ENCODE measurements at regions not wholly inside any gene's neighbourhood (a gene's known extent, or its start where the extent isn't known, plus 50 kb on each side); places are given as distances from the start of the nearest gene placed in this dataset.

- Histone ChIP-seq H3K4me1 (ENCODE audit: control insufficient read depth in 5 of 5, insufficient read depth in 5 of 5, low read length in 5 of 5) (peaks cover 0 to 21% (median 3%) of the 10 kb centered on the region in 5 donors), H3K4me3 (no peak overlapping the region), H3K36me3 (ENCODE audit: control insufficient read depth in 4 of 4, insufficient read depth in 4 of 4, low read length in 4 of 4) (no peaks in the 10 kb centered on the region), H3K27me3 (ENCODE audit: control insufficient read depth in 3 of 3, insufficient read depth in 3 of 3, low read length in 2 of 3) (peaks cover 6 to 16% (median 14%) of the 10 kb centered on the region in 3 donors), H3K27ac (ENCODE audit: low read depth in 1 of 2, low read length in 1 of 2) (no peak overlapping the region), H3K9me3 (ENCODE audit: control insufficient read depth in 4 of 4, insufficient read depth in 3 of 4, low read length in 3 of 4) (no peaks in the 10 kb centered on the region), H3K9ac (ENCODE audit: insufficient read depth in 1 of 2, low read length in 2 of 2) (no peak overlapping the region)
- no peak for ATAC-seq (ENCODE audit: insufficient read depth, low FRiP score)
- DNase-seq, result peak; percentile 40 to 60 (median 59)
- no peak for TF ChIP-seq CTCF (IDR thresholded peaks at IDR 0.05; ENCODE audit: control extremely low read depth, extremely low read depth)
- WGBS, 2 donors, result 31 to 48% methylated on average over 4 of the region's 4 CpGs
Observed at GRCh38 chr16:49023050-49023449, 258.6 kb downstream of the CBLN1 start.

DNA sequence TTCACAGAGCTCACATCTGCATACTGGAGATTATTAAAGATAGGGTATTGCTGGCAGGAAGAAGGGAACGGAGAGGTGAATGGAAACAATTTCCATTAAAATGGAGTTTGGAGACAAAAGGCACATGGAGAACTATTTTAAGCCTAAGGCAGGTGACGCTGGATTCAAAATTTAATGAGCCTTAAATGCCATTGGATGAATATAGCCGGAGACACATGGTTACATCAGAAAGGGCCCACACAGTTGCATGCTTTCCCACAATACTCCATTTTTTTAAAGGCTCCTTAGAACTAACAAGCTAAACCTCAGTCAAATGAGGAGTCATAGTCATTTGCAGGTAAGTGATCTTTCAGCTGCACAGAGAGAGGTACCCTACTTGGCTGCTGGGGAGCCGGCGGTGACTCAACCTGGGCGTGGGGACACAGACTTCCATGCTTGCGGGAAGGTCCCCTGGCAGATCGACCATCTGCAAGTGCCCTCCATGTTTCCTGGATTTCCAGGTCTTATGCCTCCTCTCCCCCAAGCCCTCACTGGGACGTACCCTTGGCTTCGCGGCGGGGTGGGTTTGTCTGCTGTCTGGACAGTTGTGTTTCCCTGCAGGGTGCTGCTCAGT is 259.2 kb downstream of the CBLN1 start:
- no peaks in the 10 kb centered on the region for H3K36me3 ChIP-seq (ENCODE audit: control insufficient read depth in 4 of 4, insufficient read depth in 4 of 4, low read length in 4 of 4)
- no peaks in the 10 kb centered on the region for H3K9me3 ChIP-seq (ENCODE audit: control insufficient read depth in 4 of 4, insufficient read depth in 3 of 4, low read length in 3 of 4)
- no peak for ATAC-seq (ENCODE audit: insufficient read depth, low FRiP score)
- H3K4me1 ChIP-seq (ENCODE audit: control insufficient read depth in 5 of 5, insufficient read depth in 5 of 5, low read length in 5 of 5), result peaks cover 0 to 21% (median 3%) of the 10 kb centered on the region in 5 donors
- H3K27me3 ChIP-seq (ENCODE audit: control insufficient read depth in 3 of 3, insufficient read depth in 3 of 3, low read length in 2 of 3), result peaks cover 6 to 16% (median 14%) of the 10 kb centered on the region in 3 donors
- 84% methylated on average over 12 of the region's 12 CpGs for WGBS, 2 donors
- H3K9ac ChIP-seq (ENCODE audit: insufficient read depth in 1 of 2, low read length in 2 of 2), result no peak overlapping the region
- no peak for TF ChIP-seq CTCF (IDR thresholded peaks at IDR 0.05; ENCODE audit: control extremely low read depth, extremely low read depth)
- no peak for DNase-seq
- H3K27ac ChIP-seq (ENCODE audit: low read depth in 1 of 2, low read length in 1 of 2), result no peak overlapping the region
- H3K4me3 ChIP-seq, result no peak overlapping the region

- TF ChIP-seq CTCF (IDR thresholded peaks at IDR 0.05; ENCODE audit: control extremely low read depth, extremely low read depth), result no peak
- no peaks in the 10 kb centered on the region for H3K36me3 ChIP-seq (ENCODE audit: control insufficient read depth in 4 of 4, insufficient read depth in 4 of 4, low read length in 4 of 4)
- no peak overlapping the region for H3K9ac ChIP-seq (ENCODE audit: insufficient read depth in 1 of 2, low read length in 2 of 2)
- DNase-seq (peak in 2 of 3 donors; percentile 44 to 66), ATAC-seq (ENCODE audit: insufficient read depth, low FRiP score) (no peak)
- no peak overlapping the region for H3K4me3 ChIP-seq
- no peak overlapping the region for H3K27ac ChIP-seq (ENCODE audit: low read depth in 1 of 2, low read length in 1 of 2)
- peaks cover 6 to 17% (median 15%) of the 10 kb centered on the region in 3 donors for H3K27me3 ChIP-seq (ENCODE audit: control insufficient read depth in 3 of 3, insufficient read depth in 3 of 3, low read length in 2 of 3)
- WGBS, 2 donors, result 29 to 34% methylated on average over 9 of the region's 9 CpGs
- H3K4me1 ChIP-seq (ENCODE audit: control insufficient read depth in 5 of 5, insufficient read depth in 5 of 5, low read length in 5 of 5), result peaks cover 0 to 29% (median 5%) of the 10 kb centered on the region in 5 donors
- peaks cover 0 to 1% (median 0%) of the 10 kb centered on the region in 4 donors for H3K9me3 ChIP-seq (ENCODE audit: control insufficient read depth in 4 of 4, insufficient read depth in 3 of 4, low read length in 3 of 4)
Observed at GRCh38 chr16:49021136-49021535, 260.5 kb downstream of the CBLN1 start.
